Activated T-cell treated with anti-CD3 and anti-CD28 coated beads, Interleukin-2, amount 50 U/mL, for 24 hours (primary cell): ENCODE measurements at regions not wholly inside any gene's neighbourhood (a gene's known extent, or its start where the extent isn't known, plus 50 kb on each side); places are given as distances from the start of the nearest gene placed in this dataset.

Source experiments
- DNase-seq: peaks from one replicate; pipeline ENCODE4 v3.0.0-alpha.2; 2020
- H3K27ac Mint-ChIP-seq: 2 replicates; pipeline ENCODE4 v1.8.0; 2020; ENCODE audit warnings: mild to moderate bottlenecking, mixed read lengths
- H3K27me3 Mint-ChIP-seq: 2 replicates; pipeline ENCODE4 v1.8.0; 2020; ENCODE audit warnings: mixed read lengths
- H3K36me3 Mint-ChIP-seq: 2 replicates; pipeline ENCODE4 v1.8.0; 2020; ENCODE audit warnings: low read depth, mixed read lengths
- H3K4me1 Mint-ChIP-seq: 2 replicates; pipeline ENCODE4 v1.8.0; 2020; ENCODE audit warnings: low read depth, mixed read lengths
- H3K4me3 Mint-ChIP-seq: 2 replicates; pipeline ENCODE4 v1.8.0; 2020; ENCODE audit warnings: mild to moderate bottlenecking, moderate library complexity, mixed read lengths
- H3K9me3 Mint-ChIP-seq: 2 replicates; pipeline ENCODE4 v1.8.0; 2020; ENCODE audit warnings: mixed read lengths

DNA sequence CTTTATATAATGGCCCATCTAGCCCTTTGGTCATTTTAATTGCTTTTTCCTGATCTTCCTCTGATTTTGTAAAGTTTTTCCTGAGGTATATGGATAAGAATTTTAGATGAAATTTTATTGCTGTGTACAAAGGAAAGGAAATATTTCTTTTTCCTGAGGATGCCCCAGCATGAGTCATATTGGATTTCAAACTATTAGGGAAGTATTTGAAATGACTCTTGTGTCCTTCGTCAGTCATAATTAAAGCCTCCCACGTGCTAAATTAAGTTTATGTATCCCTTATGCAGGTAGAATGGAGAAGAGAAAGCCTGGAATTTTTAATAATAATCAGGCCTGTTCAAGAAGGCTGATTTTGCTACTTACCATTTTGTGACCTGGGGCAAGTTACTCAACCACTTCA lies 82.6 kb upstream of the GLI3 start:
- Mint-ChIP-seq H3K36me3 (no peaks in the 10 kb centered on the region), H3K27ac (no peak overlapping the region), H3K9me3 (no peaks in the 10 kb centered on the region), H3K4me1 (no peaks in the 10 kb centered on the region), H3K4me3 (no peak overlapping the region), H3K27me3 (no peaks in the 10 kb centered on the region)
- DNase-seq = no peak

GRCh38 chr7:42315631-42316030 lies 78.6 kb upstream of the GLI3 start:
- H3K27me3 Mint-ChIP-seq = no peaks in the 10 kb centered on the region
- H3K4me3 Mint-ChIP-seq = no peak overlapping the region
- no peak for DNase-seq
- H3K4me1 Mint-ChIP-seq = no peaks in the 10 kb centered on the region
- peaks cover 8% of the 10 kb centered on the region for H3K9me3 Mint-ChIP-seq
- H3K36me3 Mint-ChIP-seq = no peaks in the 10 kb centered on the region
- no peak overlapping the region for H3K27ac Mint-ChIP-seq

GRCh38 chr7:42315103-42315502 lies 78.1 kb upstream of the GLI3 start:
- Mint-ChIP-seq H3K36me3 (no peaks in the 10 kb centered on the region), H3K9me3 (peaks cover 8% of the 10 kb centered on the region), H3K4me3 (no peak overlapping the region), H3K4me1 (no peaks in the 10 kb centered on the region), H3K27ac (no peak overlapping the region), H3K27me3 (no peaks in the 10 kb centered on the region)
- no peak for DNase-seq

DNA sequence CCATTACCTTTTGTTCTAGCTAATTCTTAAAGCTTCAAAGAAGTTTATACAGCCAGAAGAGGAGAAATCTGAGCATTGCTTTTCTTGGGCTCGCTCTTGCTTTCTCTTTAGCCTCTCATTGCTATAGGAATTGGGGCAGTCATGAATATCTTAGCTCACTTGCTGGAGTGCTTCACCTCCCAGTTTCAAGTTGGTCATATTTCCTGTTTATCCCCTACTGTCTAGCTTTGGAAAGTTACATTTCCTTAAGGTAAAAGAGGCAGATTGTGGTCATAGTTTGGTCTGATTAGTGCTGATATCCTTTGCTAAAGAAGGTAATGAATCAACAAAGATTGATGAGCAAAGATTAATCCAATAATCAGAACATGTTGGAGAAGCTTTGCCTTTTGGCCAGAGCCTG lies 77.7 kb upstream of the GLI3 start:
- Mint-ChIP-seq H3K4me1 (no peaks in the 10 kb centered on the region), H3K36me3 (no peaks in the 10 kb centered on the region), H3K4me3 (no peak overlapping the region), H3K9me3 (peaks cover 8% of the 10 kb centered on the region), H3K27ac (no peak overlapping the region), H3K27me3 (no peaks in the 10 kb centered on the region)
- DNase-seq = no peak

DNA sequence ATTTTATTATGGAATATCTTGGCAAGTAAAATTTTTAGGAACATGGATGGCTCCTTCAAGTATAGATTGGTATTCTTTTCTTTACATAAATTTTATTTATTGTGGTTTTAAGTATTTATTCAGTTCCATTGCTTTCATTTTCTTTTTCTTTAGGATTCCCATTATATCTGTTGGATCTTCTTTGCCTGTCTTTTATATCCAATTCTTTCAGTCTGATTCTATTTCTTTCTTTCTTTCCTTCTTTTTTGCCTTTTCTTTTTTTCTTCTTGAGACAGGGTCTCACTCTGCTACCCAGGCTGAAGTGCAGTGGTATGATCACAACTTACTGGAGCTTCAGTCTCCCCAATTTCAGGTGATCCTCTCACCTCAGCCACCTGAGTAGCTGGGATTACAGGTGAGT lies 74.2 kb upstream of the GLI3 start:
- DNase-seq = no peak
- no peak overlapping the region for H3K27ac Mint-ChIP-seq
- no peak overlapping the region for H3K4me3 Mint-ChIP-seq
- no peaks in the 10 kb centered on the region for H3K27me3 Mint-ChIP-seq
- H3K36me3 Mint-ChIP-seq = no peaks in the 10 kb centered on the region
- H3K9me3 Mint-ChIP-seq = peaks cover 11% of the 10 kb centered on the region
- no peaks in the 10 kb centered on the region for H3K4me1 Mint-ChIP-seq

GRCh38 chr7:42292991-42293521 lies 56.0 kb upstream of the GLI3 start:
- Mint-ChIP-seq H3K9me3 (no peaks in the 10 kb centered on the region), H3K27me3 (no peaks in the 10 kb centered on the region), H3K4me3 (no peak overlapping the region), H3K36me3 (no peaks in the 10 kb centered on the region), H3K27ac (no peak overlapping the region), H3K4me1 (no peaks in the 10 kb centered on the region)
- no peak for DNase-seq

GRCh38 chr7:42289473-42289872 lies 52.5 kb upstream of the GLI3 start:
- Mint-ChIP-seq H3K36me3 (no peaks in the 10 kb centered on the region), H3K27ac (no peak overlapping the region), H3K9me3 (no peaks in the 10 kb centered on the region), H3K27me3 (no peaks in the 10 kb centered on the region), H3K4me1 (no peaks in the 10 kb centered on the region), H3K4me3 (no peak overlapping the region)
- DNase-seq = no peak
